Activated naive CD8-positive, alpha-beta T cell treated with anti-CD3 and anti-CD28 coated beads, Interleukin-2, amount 50 U/mL, for 24 hours (primary cell): ENCODE measurements at regions not wholly inside any gene's neighbourhood (a gene's known extent, or its start where the extent isn't known, plus 50 kb on each side); places are given as distances from the start of the nearest gene placed in this dataset.
A peak's percentile ranks its signal among the peaks of the same experiment; 100 is the strongest.
"Not testable (repeated sequence)": the region's sequence is repeated elsewhere in the genome, so short reads cannot be mapped to it uniquely, and the experiment has no call there.

ENCODE experiments used
- ATAC-seq: fragments of 150-1000 bp; cut with Tn5 transposase; one replicate; pipeline ENCODE4 v1.10.0; 2021
- DNase-seq: peaks from one replicate; pipeline ENCODE4 v3.0.0; 2021
- H3K27ac Mint-ChIP-seq: one replicate; pipeline ENCODE4 v1.8.0; 2021; ENCODE audit warnings: mild to moderate bottlenecking, mixed read lengths
- H3K27me3 Mint-ChIP-seq: one replicate; pipeline ENCODE4 v1.8.0; 2021; ENCODE audit warnings: mixed read lengths
- H3K36me3 Mint-ChIP-seq: one replicate; pipeline ENCODE4 v1.8.0; 2021; ENCODE audit warnings: low read depth, mixed read lengths
- H3K4me1 Mint-ChIP-seq: one replicate; pipeline ENCODE4 v1.8.0; 2021; ENCODE audit warnings: mixed read lengths
- H3K4me3 Mint-ChIP-seq: one replicate; pipeline ENCODE4 v1.8.0; 2021; ENCODE audit warnings: mild to moderate bottlenecking, moderate library complexity, mixed read lengths
- H3K9me3 Mint-ChIP-seq: one replicate; pipeline ENCODE4 v1.8.0; 2021; ENCODE audit warnings: mixed read lengths

DNA sequence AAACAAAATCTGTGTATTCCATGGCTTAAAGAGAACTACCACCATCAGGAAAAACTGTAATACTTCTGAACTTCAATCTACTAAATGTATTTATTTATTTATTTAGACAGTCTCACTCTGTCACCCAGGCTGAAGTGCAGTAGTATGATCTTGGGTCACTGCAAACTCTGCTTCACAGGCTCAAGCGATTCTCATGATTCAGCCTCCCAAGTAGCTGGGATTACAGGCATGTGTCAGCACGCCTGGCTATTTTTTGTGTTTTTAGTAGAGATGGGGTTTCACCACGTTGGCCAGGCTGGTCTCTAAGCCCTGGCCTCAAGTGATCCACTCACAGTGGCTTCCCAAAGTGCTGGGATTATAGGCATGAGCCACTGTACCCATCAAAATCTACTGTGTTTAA is 202.3 kb upstream of the POU1F1 start:
- no peak overlapping the region for H3K27ac Mint-ChIP-seq
- H3K4me1 Mint-ChIP-seq = no peaks in the 10 kb centered on the region
- H3K27me3 Mint-ChIP-seq = no peaks in the 10 kb centered on the region
- peaks cover 7% of the 10 kb centered on the region for H3K9me3 Mint-ChIP-seq
- H3K36me3 Mint-ChIP-seq = no peaks in the 10 kb centered on the region
- no peak overlapping the region for H3K4me3 Mint-ChIP-seq
- DNase-seq = no peak
- no peak for ATAC-seq

DNA sequence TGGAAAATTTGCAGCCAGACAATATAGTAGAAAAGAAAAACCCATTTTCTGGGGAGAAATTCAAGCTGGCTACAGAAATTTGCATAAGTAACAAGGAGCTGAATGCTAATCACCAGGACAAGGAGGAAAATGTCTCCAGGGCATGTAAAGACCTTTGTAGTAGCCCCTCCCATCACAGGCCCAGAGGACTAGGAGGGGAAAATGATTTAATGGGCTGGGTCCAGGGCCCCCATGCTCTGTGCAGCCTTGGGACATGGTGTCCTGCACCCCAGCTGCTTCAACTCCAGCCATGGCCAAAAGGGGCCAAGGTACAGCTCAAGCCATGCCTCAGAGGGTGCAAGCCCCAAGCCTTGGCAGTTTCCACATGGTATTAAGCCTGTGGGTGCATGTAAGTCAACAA is 197.6 kb upstream of the POU1F1 start:
- Mint-ChIP-seq H3K4me3 (no peak overlapping the region), H3K27me3 (no peaks in the 10 kb centered on the region), H3K36me3 (no peaks in the 10 kb centered on the region), H3K27ac (no peak overlapping the region), H3K9me3 (peaks cover 6% of the 10 kb centered on the region), H3K4me1 (no peaks in the 10 kb centered on the region)
- DNase-seq (no peak), ATAC-seq (no peak)

DNA sequence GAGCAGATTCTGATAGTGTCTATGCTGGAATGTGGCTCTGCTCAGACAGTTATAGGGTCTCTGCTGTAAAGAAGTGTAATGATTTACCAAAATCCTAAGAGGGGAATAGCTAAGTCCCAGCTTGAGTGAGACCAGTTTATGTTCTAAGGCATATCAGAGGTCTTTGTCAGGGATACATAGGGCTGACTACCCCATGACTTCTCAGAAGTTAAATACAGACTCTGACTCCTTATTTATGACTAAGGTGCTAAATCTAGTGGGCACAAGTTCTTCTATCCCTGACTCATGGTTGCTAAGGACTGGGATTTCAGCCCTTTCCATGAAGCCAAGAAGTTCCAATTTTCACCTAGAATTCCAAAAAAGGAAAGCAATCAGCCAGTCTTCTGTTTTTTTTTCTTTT is 192.6 kb upstream of the POU1F1 start:
- Mint-ChIP-seq H3K27ac (no peak overlapping the region), H3K27me3 (no peaks in the 10 kb centered on the region), H3K36me3 (no peaks in the 10 kb centered on the region), H3K4me1 (no peaks in the 10 kb centered on the region), H3K9me3 (peaks cover 11% of the 10 kb centered on the region), H3K4me3 (no peak overlapping the region)
- ATAC-seq (no peak), DNase-seq (no peak)

DNA sequence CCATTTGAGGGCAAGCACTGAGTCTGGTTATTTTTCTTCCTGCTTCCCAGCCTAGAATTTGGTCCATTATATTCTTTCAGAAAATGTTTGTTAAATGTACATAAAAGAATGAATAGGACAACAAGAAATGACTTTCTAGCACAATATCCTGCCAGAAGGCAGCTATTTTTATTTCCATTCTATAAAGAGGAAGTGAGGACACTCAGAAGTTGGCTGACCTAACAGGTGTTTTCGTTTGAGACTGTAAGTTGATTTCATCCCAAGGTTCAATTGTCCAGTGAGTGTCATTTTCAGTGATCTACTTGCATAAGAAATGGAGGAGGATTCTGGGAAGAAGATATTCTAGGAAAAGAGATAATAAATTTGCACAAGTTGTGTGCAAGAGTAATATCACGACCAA is 191.9 kb upstream of the POU1F1 start:
- no peak overlapping the region for H3K27ac Mint-ChIP-seq
- H3K27me3 Mint-ChIP-seq = no peaks in the 10 kb centered on the region
- DNase-seq (no peak), ATAC-seq (no peak)
- H3K4me1 Mint-ChIP-seq = no peaks in the 10 kb centered on the region
- no peak overlapping the region for H3K4me3 Mint-ChIP-seq
- H3K36me3 Mint-ChIP-seq = no peaks in the 10 kb centered on the region
- H3K9me3 Mint-ChIP-seq = peaks cover 6% of the 10 kb centered on the region

DNA sequence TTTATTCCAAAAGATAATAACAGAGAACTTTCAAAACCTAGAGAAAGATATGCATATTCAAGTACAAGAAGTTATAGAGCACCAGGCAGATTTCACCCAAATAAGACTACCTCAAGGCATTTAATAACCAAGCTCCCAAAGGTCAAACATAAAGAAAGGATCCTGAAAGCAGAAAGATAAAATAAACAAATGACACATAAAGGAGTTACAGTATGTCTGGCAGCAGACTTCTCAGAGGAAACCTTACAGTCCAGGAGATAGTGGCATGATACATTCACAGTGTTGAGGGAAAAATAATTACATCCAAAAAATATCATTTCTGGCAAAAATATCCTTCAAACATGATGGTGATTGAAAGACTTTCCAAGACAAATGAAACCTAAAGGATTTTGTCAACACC is 185.8 kb upstream of the POU1F1 start:
- no peak overlapping the region for H3K27ac Mint-ChIP-seq
- no peaks in the 10 kb centered on the region for H3K4me1 Mint-ChIP-seq
- peaks cover 6% of the 10 kb centered on the region for H3K9me3 Mint-ChIP-seq
- H3K27me3 Mint-ChIP-seq = peaks cover 1% of the 10 kb centered on the region
- no peak overlapping the region for H3K4me3 Mint-ChIP-seq
- H3K36me3 Mint-ChIP-seq = no peaks in the 10 kb centered on the region
- no peak for DNase-seq
- ATAC-seq = no peak

GRCh38 chr3:87461443-87461842 is 185.1 kb upstream of the POU1F1 start:
- H3K4me3 Mint-ChIP-seq = no peak overlapping the region
- peaks cover 6% of the 10 kb centered on the region for H3K9me3 Mint-ChIP-seq
- no peak for DNase-seq
- no peaks in the 10 kb centered on the region for H3K36me3 Mint-ChIP-seq
- H3K27ac Mint-ChIP-seq = no peak overlapping the region
- peaks cover 1% of the 10 kb centered on the region for H3K27me3 Mint-ChIP-seq
- no peaks in the 10 kb centered on the region for H3K4me1 Mint-ChIP-seq
- ATAC-seq = no peak

GRCh38 chr3:87461036-87461435 is 184.7 kb upstream of the POU1F1 start:
- H3K27me3 Mint-ChIP-seq = peaks cover 1% of the 10 kb centered on the region
- no peak overlapping the region for H3K4me3 Mint-ChIP-seq
- peaks cover 4% of the 10 kb centered on the region for H3K9me3 Mint-ChIP-seq
- ATAC-seq = no peak
- H3K36me3 Mint-ChIP-seq = no peaks in the 10 kb centered on the region
- H3K4me1 Mint-ChIP-seq = no peaks in the 10 kb centered on the region
- H3K27ac Mint-ChIP-seq = no peak overlapping the region
- DNase-seq = no peak

- no peak overlapping the region for H3K27ac Mint-ChIP-seq
- no peak for DNase-seq
- H3K9me3 Mint-ChIP-seq = peaks cover 16% of the 10 kb centered on the region
- no peaks in the 10 kb centered on the region for H3K36me3 Mint-ChIP-seq
- no peak for ATAC-seq
- H3K4me3 Mint-ChIP-seq = no peak overlapping the region
- no peaks in the 10 kb centered on the region for H3K27me3 Mint-ChIP-seq
- H3K4me1 Mint-ChIP-seq = no peaks in the 10 kb centered on the region
Measured at GRCh38 chr3:87448558-87448957, 172.2 kb upstream of the POU1F1 start.

GRCh38 chr3:87446849-87447387 is 170.5 kb upstream of the POU1F1 start:
- H3K27ac Mint-ChIP-seq = no peak overlapping the region

DNA sequence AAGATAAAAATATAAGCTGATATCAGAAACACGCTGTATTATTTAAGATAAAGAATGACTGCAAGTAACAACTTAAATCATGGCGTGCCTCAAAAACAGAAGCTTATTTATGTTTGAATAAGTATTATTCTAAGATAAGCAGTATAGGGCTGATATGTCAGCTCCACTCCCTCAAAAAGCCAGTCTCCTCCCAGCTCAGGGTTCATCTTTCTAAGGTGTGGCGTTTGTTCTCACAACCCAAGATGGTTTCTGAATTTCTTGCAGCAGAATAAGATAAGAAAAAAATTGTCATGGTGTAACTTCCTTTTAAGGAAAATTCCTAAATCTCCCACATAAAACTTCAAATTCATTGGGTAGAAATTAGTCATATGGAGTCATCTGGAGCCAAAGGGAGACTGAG is 166.1 kb upstream of the POU1F1 start:
- no peaks in the 10 kb centered on the region for H3K36me3 Mint-ChIP-seq
- ATAC-seq (no peak), DNase-seq (no peak)
- H3K9me3 Mint-ChIP-seq = peaks cover 6% of the 10 kb centered on the region
- H3K4me3 Mint-ChIP-seq = no peak overlapping the region
- no peak overlapping the region for H3K27ac Mint-ChIP-seq
- no peaks in the 10 kb centered on the region for H3K27me3 Mint-ChIP-seq
- H3K4me1 Mint-ChIP-seq = no peaks in the 10 kb centered on the region

More at GRCh38 chr3:87446849-87447387, 170.5 kb upstream of the POU1F1 start:
- DNase-seq (no peak), ATAC-seq (no peak)
- no peaks in the 10 kb centered on the region for H3K27me3 Mint-ChIP-seq
- H3K36me3 Mint-ChIP-seq = no peaks in the 10 kb centered on the region
- no peaks in the 10 kb centered on the region for H3K4me1 Mint-ChIP-seq
- peaks cover 16% of the 10 kb centered on the region for H3K9me3 Mint-ChIP-seq
- H3K4me3 Mint-ChIP-seq = no peak overlapping the region

GRCh38 chr3:87437765-87438164 is 161.4 kb upstream of the POU1F1 start:
- peaks cover 2% of the 10 kb centered on the region for H3K27me3 Mint-ChIP-seq
- peak; percentile 40 for ATAC-seq
- no peak overlapping the region for H3K4me3 Mint-ChIP-seq

GRCh38 chr3:87436781-87437543 is 160.6 kb upstream of the POU1F1 start:
- Mint-ChIP-seq H3K27ac (no peak overlapping the region), H3K4me1 (no peaks in the 10 kb centered on the region), H3K27me3 (peaks cover 2% of the 10 kb centered on the region), H3K9me3 (no peaks in the 10 kb centered on the region), H3K4me3 (no peak overlapping the region), H3K36me3 (no peaks in the 10 kb centered on the region)
- ATAC-seq (no peak), DNase-seq (no peak)

More at GRCh38 chr3:87437765-87438164, 161.4 kb upstream of the POU1F1 start:
- Mint-ChIP-seq H3K9me3 (no peaks in the 10 kb centered on the region), H3K27ac (no peak overlapping the region), H3K4me1 (no peaks in the 10 kb centered on the region), H3K36me3 (no peaks in the 10 kb centered on the region)
- no peak for DNase-seq

GRCh38 chr3:87435926-87436620 is 159.7 kb upstream of the POU1F1 start:
- no peaks in the 10 kb centered on the region for H3K4me1 Mint-ChIP-seq
- ATAC-seq (no peak), DNase-seq (no peak)
- H3K4me3 Mint-ChIP-seq = no peak overlapping the region
- H3K9me3 Mint-ChIP-seq = no peaks in the 10 kb centered on the region
- H3K27ac Mint-ChIP-seq = no peak overlapping the region
- peaks cover 2% of the 10 kb centered on the region for H3K27me3 Mint-ChIP-seq
- H3K36me3 Mint-ChIP-seq = no peaks in the 10 kb centered on the region

GRCh38 chr3:87433445-87433844 is 157.1 kb upstream of the POU1F1 start:
- H3K27ac Mint-ChIP-seq = peak overlapping the region; percentile 44
- not testable (repeated sequence) for H3K4me1 Mint-ChIP-seq, H3K9me3 Mint-ChIP-seq, H3K36me3 Mint-ChIP-seq, ATAC-seq, H3K4me3 Mint-ChIP-seq, DNase-seq, H3K27me3 Mint-ChIP-seq

DNA sequence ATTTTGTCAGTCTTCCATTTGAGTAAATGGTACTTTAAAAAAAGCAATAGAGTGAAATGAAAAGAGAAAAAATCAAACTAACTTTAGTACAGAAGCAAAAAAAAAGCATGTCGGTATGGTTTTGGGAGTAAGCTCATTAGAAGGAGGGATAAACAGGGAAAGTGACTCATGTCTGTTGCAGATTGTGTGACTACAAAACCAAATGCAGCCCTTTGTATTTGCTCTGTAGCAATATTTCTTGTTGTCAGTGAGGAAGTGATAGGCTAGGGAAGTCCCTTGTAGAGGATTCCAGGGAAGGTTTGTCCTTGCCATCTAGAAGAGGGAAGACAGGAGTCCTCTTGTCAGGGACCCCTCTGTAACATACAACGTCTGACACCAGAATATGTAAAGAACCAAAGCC is 150.5 kb upstream of the POU1F1 start:
- H3K27me3 Mint-ChIP-seq = no peaks in the 10 kb centered on the region
- DNase-seq (no peak), ATAC-seq (no peak)
- peaks cover 6% of the 10 kb centered on the region for H3K9me3 Mint-ChIP-seq
- H3K4me1 Mint-ChIP-seq = no peaks in the 10 kb centered on the region
- no peak overlapping the region for H3K4me3 Mint-ChIP-seq
- H3K36me3 Mint-ChIP-seq = no peaks in the 10 kb centered on the region
- H3K27ac Mint-ChIP-seq = no peak overlapping the region
